Mesenchymal stem cell (in vitro differentiated cells and primary cell): ENCODE measurements at regions not wholly inside any gene's neighbourhood (a gene's known extent, or its start where the extent isn't known, plus 50 kb on each side); places are given as distances from the start of the nearest gene placed in this dataset.

Experiments used
- DNase-seq: peaks from one replicate; pipeline ENCODE4 v3.0.0-alpha.2; 2013
- H2AFZ ChIP-seq: one replicate; pipeline ENCODE4 v1.6.1; 2013; ENCODE audit warnings: low read depth, mild to moderate bottlenecking, control low read depth, inconsistent platforms, low read length, moderate library complexity
- H2AK5ac ChIP-seq: 2 replicates; pipeline ENCODE4 v1.6.1; 2013; ENCODE audit warnings: low read length, moderate library complexity, mild to moderate bottlenecking, inconsistent platforms; ENCODE audit not compliant: severe bottlenecking
- H2BK120ac ChIP-seq: one replicate; pipeline ENCODE4 v1.6.1; 2013; ENCODE audit warnings: low read depth, mild to moderate bottlenecking, inconsistent platforms, low read length, moderate library complexity
- H2BK12ac ChIP-seq, 2 experiments: one replicate each; pipeline ENCODE4 v1.6.1; 2013; ENCODE audit warnings: inconsistent platforms in 2 of 2, low read length in 2 of 2, mild to moderate bottlenecking in 2 of 2, moderate library complexity in 2 of 2, control low read depth in 1 of 2
- H2BK15ac ChIP-seq: one replicate; pipeline ENCODE4 v1.6.1; 2013; ENCODE audit warnings: mild to moderate bottlenecking, low read depth, inconsistent platforms; ENCODE audit not compliant: poor library complexity, severe bottlenecking
- H2BK5ac ChIP-seq: 2 replicates; pipeline ENCODE4 v1.6.1; 2013; ENCODE audit warnings: low read depth, mild to moderate bottlenecking, low read length, control low read depth, inconsistent platforms; ENCODE audit not compliant: poor library complexity, severe bottlenecking
- H3K14ac ChIP-seq, 2 experiments: one replicate each; pipeline ENCODE4 v1.6.1; 2013; ENCODE audit warnings: inconsistent platforms in 2 of 2, low read length in 2 of 2, control low read depth in 1 of 2, mild to moderate bottlenecking in 1 of 2, moderate library complexity in 1 of 2
- H3K18ac ChIP-seq, 2 experiments: one replicate each; pipeline ENCODE4 v1.6.1; 2013; ENCODE audit warnings: inconsistent platforms in 2 of 2, low read length in 2 of 2, control low read depth in 1 of 2, low read depth in 1 of 2, mild to moderate bottlenecking in 1 of 2
- H3K23ac ChIP-seq, 2 experiments: one replicate each; pipeline ENCODE4 v1.6.1; 2013; ENCODE audit warnings: inconsistent platforms in 2 of 2, low read length in 2 of 2, mild to moderate bottlenecking in 2 of 2, moderate library complexity in 2 of 2, control low read depth in 1 of 2
- H3K27ac ChIP-seq: 2 replicates; pipeline ENCODE4 v1.5.1; 2013; ENCODE audit warnings: mild to moderate bottlenecking, moderate library complexity, low read length, control low read depth, inconsistent platforms; ENCODE audit not compliant: poor library complexity, severe bottlenecking
- H3K27me3 ChIP-seq, 2 experiments: 2 replicates each; pipeline versions ENCODE4 v1.6.1 to v1.7.0; 2013; ENCODE audit warnings: low read length in 2 of 2, mild to moderate bottlenecking in 2 of 2, moderate library complexity in 2 of 2, control low read depth in 1 of 2, inconsistent platforms in 1 of 2; ENCODE audit not compliant: control insufficient read depth in 1 of 2, insufficient read depth in 1 of 2
- H3K36me3 ChIP-seq, 2 experiments: 2 replicates each; pipeline versions ENCODE4 v1.6.1 to v1.7.0; 2013; ENCODE audit warnings: low read length in 2 of 2, control low read depth in 1 of 2, inconsistent platforms in 1 of 2, low read depth in 1 of 2, mild to moderate bottlenecking in 1 of 2; ENCODE audit not compliant: insufficient read depth in 2 of 2, control insufficient read depth in 1 of 2
- H3K4ac ChIP-seq, 2 experiments: one replicate each; pipeline ENCODE4 v1.6.1; 2013; ENCODE audit warnings: inconsistent platforms in 2 of 2, low read length in 2 of 2, mild to moderate bottlenecking in 2 of 2, moderate library complexity in 2 of 2, control low read depth in 1 of 2, low read depth in 1 of 2
- H3K4me1 ChIP-seq: 2 replicates; pipeline ENCODE4 v1.6.1; 2013; ENCODE audit warnings: low read depth, low read length, control low read depth; ENCODE audit not compliant: control insufficient read depth, insufficient read depth
- H3K4me2 ChIP-seq: 2 replicates; pipeline ENCODE4 v1.6.1; 2013; ENCODE audit warnings: low read length, mild to moderate bottlenecking, inconsistent platforms; ENCODE audit not compliant: poor library complexity, severe bottlenecking
- H3K4me3 ChIP-seq, 2 experiments: 2 replicates each; pipeline versions ENCODE4 v1.5.1 to v1.7.0; 2013; ENCODE audit warnings: low read length in 2 of 2, mild to moderate bottlenecking in 2 of 2, control low read depth in 1 of 2, low read depth in 1 of 2; ENCODE audit not compliant: insufficient read depth in 1 of 2
- H3K79me1 ChIP-seq: replicated peaks from 2 replicates; pipeline ENCODE4 v1.6.1; 2013; ENCODE audit warnings: mild to moderate bottlenecking, control low read depth, low read length, inconsistent platforms; ENCODE audit not compliant: poor library complexity, severe bottlenecking
- H3K9ac ChIP-seq: 2 replicates; pipeline ENCODE4 v1.7.0; 2013; ENCODE audit warnings: mild to moderate bottlenecking, low read length, moderate library complexity
- H3K9me3 ChIP-seq: 2 replicates; pipeline ENCODE4 v1.7.0; 2013; ENCODE audit warnings: mild to moderate bottlenecking, low read length; ENCODE audit not compliant: control insufficient read depth
- H4K8ac ChIP-seq: one replicate; pipeline ENCODE4 v1.6.1; 2013; ENCODE audit warnings: inconsistent platforms, mild to moderate bottlenecking, low read length, moderate library complexity
- H4K91ac ChIP-seq: one replicate; pipeline ENCODE4 v1.6.1; 2013; ENCODE audit warnings: mild to moderate bottlenecking, low read length, inconsistent platforms
- WGBS: methylation state at CpG from one replicate; pipeline ENCODE4 v1.1.7; 2013; ENCODE audit warnings: mixed read lengths; 5-methylcytosine and 5-hydroxymethylcytosine counted together

- Histone ChIP-seq H2BK15ac (no peak overlapping the region), H3K4me3 (no peak overlapping the region), H3K4me1 (peaks cover 3% of the 10 kb centered on the region), H3K79me1 (no peaks in the 10 kb centered on the region), H3K23ac (peak overlapping the region in 1 of 2 experiments; percentile 24), H3K4ac (no peak overlapping the region), H2AFZ (no peak overlapping the region), H4K8ac (no peak overlapping the region), H3K36me3 (no peaks in the 10 kb centered on the region), H3K9ac (no peak overlapping the region), H2BK12ac (no peak overlapping the region), H3K18ac (no peak overlapping the region), H2BK5ac (no peak overlapping the region), H3K4me2 (no peak overlapping the region), H4K91ac (no peak overlapping the region), H3K27me3 (no peaks in the 10 kb centered on the region), H2AK5ac (peak overlapping the region; percentile 27), H2BK120ac (no peak overlapping the region), H3K14ac (peak overlapping the region in 1 of 2 experiments; percentile 65), H3K27ac (no peak overlapping the region), H3K9me3 (no peaks in the 10 kb centered on the region)
- no CpG with 5 or more reads among the region's 4 CpGs for WGBS
- DNase-seq: peak; percentile 53
Measured at GRCh38 chr11:103530257-103530656, 421.0 kb downstream of the DYNC2H1 start.

- H3K4me3 ChIP-seq: no peak overlapping the region
- no peak overlapping the region for H2BK15ac ChIP-seq
- no peak overlapping the region for H4K8ac ChIP-seq
- no peak overlapping the region for H3K4me2 ChIP-seq
- H3K36me3 ChIP-seq: no peaks in the 10 kb centered on the region
- no peak overlapping the region for H2BK120ac ChIP-seq
- peak; percentile 54 for DNase-seq
- WGBS: under 1% methylated on average over 3 of the region's 3 CpGs
- H3K4ac ChIP-seq: no peak overlapping the region
- no peak overlapping the region for H4K91ac ChIP-seq
- no peaks in the 10 kb centered on the region for H3K79me1 ChIP-seq
- no peak overlapping the region for H3K23ac ChIP-seq
- peak overlapping the region; percentile 73 for H3K27ac ChIP-seq
- H2BK5ac ChIP-seq: no peak overlapping the region
- no peaks in the 10 kb centered on the region for H3K27me3 ChIP-seq
- no peak overlapping the region for H2AK5ac ChIP-seq
- H2BK12ac ChIP-seq: no peak overlapping the region
- H3K9ac ChIP-seq: peak overlapping the region; percentile 40
- H2AFZ ChIP-seq: no peak overlapping the region
- H3K14ac ChIP-seq: no peak overlapping the region
- no peak overlapping the region for H3K18ac ChIP-seq
- no peaks in the 10 kb centered on the region for H3K9me3 ChIP-seq
- H3K4me1 ChIP-seq: peaks cover 4% of the 10 kb centered on the region
Measured at GRCh38 chr11:103532133-103532788, 423.0 kb downstream of the DYNC2H1 start.

GRCh38 chr11:103534191-103534590, 425.0 kb downstream of the DYNC2H1 start:
- Histone ChIP-seq H2BK12ac (no peak overlapping the region), H3K79me1 (no peaks in the 10 kb centered on the region), H3K18ac (no peak overlapping the region), H3K4me1 (peaks cover 4% of the 10 kb centered on the region), H3K4me3 (no peak overlapping the region), H2BK120ac (no peak overlapping the region), H3K23ac (no peak overlapping the region), H3K36me3 (no peaks in the 10 kb centered on the region), H2BK5ac (no peak overlapping the region), H3K9ac (no peak overlapping the region), H3K14ac (no peak overlapping the region), H3K4me2 (no peak overlapping the region), H4K91ac (no peak overlapping the region), H2BK15ac (no peak overlapping the region), H3K27ac (no peak overlapping the region), H3K27me3 (no peaks in the 10 kb centered on the region), H3K9me3 (no peaks in the 10 kb centered on the region), H2AK5ac (no peak overlapping the region), H2AFZ (no peak overlapping the region), H4K8ac (no peak overlapping the region), H3K4ac (no peak overlapping the region)
- DNase-seq: no peak

- Histone ChIP-seq H2BK5ac (no peak overlapping the region), H3K79me1 (no peaks in the 10 kb centered on the region), H3K4me2 (no peak overlapping the region), H3K27ac (no peak overlapping the region), H3K27me3 (no peaks in the 10 kb centered on the region), H3K4me1 (peaks cover 4% of the 10 kb centered on the region), H2AK5ac (no peak overlapping the region), H2AFZ (no peak overlapping the region), H3K9me3 (no peaks in the 10 kb centered on the region), H3K9ac (no peak overlapping the region), H3K36me3 (no peaks in the 10 kb centered on the region), H3K4ac (no peak overlapping the region), H4K8ac (no peak overlapping the region), H3K4me3 (no peak overlapping the region), H4K91ac (no peak overlapping the region), H3K23ac (no peak overlapping the region), H2BK120ac (no peak overlapping the region), H2BK15ac (no peak overlapping the region), H3K14ac (no peak overlapping the region), H2BK12ac (no peak overlapping the region), H3K18ac (no peak overlapping the region)
- DNase-seq: no peak
- no CpG with 5 or more reads among the region's 2 CpGs for WGBS
Measured at GRCh38 chr11:103534959-103535358, 425.7 kb downstream of the DYNC2H1 start.
